Kidney glomerular epithelial cell (primary cell): ENCODE measurements at regions not wholly inside any gene's neighbourhood (a gene's known extent, or its start where the extent isn't known, plus 50 kb on each side); places are given as distances from the start of the nearest gene placed in this dataset.
"Not testable (repeated sequence)": the region's sequence is repeated elsewhere in the genome, so short reads cannot be mapped to it uniquely, and the experiment has no call there.

Experiments used
- DNase-seq: peaks from one replicate; lab custom pipeline; 2025; lab: John Stamatoyannopoulos, UW

GRCh38 chr11:49316180-49316579, 107.8 kb upstream of the FOLH1 start:
- no peak for DNase-seq

DNA sequence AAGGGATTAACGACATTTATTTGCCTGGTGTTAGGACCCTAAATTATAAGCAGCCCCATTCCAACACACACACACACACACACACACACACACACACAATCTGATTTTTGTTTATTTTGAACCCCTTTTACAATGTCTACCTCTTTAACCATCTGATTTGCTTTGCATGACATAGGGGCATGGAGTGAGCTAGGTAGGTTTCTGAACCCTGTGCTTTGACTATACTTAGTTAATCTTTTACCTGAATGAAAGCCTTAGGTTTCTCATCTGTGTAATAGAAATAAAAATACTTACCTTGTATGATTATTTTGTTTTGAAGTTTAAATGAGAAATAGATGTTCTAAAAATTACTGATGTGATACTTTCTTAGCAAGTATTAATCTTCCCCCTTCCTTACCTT, 94.7 kb upstream of the FOLH1 start:
- DNase-seq: no peak

- no peak for DNase-seq
Observed at GRCh38 chr11:49302360-49302759, 94.0 kb upstream of the FOLH1 start.

DNA sequence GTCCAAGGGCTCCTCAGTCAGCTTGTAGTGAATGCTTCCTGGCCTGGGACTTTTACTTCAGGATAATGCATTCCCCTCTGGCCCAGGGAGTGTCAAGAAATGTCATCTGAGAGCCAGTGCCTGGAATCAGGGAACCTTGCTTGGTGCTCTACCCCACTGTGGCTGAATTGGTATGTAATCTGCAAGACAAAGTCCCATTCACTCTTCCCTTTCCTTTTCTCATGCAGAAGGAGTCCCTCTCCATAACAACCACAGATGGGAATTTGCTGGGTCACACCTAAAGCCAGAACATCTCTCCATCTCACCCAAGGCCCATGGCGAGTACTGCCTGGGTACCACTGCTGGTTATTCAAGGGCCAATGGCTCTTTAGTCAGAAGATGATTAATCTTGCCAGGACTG, 89.6 kb upstream of the FOLH1 start:
- DNase-seq: not testable (repeated sequence)

DNA sequence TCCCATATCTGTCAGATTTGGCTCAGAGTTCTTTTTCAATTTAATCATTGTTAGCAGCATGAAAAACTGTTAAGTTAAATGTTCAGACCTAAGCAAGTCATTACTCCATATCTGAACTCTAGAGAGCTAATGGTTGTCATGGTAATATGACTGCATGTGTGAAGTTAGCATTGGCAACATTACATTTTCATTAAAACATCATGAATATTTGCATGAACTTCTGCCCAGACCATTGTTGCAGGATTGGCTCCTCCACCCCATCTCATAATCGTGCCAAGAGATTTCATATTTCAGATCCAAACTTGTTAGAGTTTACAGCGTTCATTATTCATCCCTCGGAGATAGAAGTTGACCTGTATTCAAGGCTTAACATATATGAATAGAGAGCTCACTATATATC, 75.5 kb upstream of the FOLH1 start:
- not testable (repeated sequence) for DNase-seq

DNA sequence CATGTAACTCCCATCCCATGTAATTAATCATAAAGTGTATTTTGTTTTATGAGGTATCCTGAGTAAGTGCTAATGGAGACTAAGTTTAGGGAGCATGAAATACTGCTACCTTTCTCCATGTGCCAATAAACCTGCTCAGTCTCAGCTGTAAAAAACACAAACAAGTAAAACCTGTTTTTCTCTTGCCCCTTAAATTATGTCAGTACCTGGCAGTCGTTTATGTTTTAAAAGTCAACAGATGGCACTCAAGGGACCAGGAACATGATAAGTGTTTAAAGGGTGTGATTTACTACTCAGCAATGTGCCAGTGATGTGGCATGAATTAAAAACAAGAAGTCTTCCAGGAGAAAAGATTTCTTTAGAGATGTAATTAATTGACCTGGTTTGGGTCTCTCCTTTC, 74.9 kb upstream of the FOLH1 start:
- DNase-seq: not testable (repeated sequence)

DNA sequence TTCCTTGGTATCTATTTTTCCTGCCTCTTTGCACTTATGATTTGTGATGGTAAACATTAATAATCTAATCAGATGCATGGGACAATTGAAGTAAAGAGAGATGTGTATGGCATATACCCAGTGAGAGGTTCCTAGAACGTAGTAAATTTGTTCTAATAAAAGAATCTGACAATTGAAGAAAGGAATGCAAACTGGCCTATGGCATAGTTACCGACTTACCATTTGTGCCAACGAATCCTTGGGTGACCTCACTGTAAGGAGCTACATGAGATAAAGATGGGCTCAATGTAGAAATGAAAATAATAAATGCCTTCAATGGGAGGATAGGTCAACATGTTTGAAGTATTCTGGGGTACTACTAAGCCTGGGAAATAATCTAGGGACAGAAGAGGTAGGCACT, 73.7 kb upstream of the FOLH1 start:
- not testable (repeated sequence) for DNase-seq

- DNase-seq: not testable (repeated sequence)
Observed at GRCh38 chr11:49277951-49278350, 69.5 kb upstream of the FOLH1 start.
